ENCODE measurements at regions not wholly inside any gene's neighbourhood (a gene's known extent, or its start where the extent isn't known, plus 50 kb on each side); places are given as distances from the start of the nearest gene placed in this dataset.
"Not testable (repeated sequence)": the region's sequence is repeated elsewhere in the genome, so short reads cannot be mapped to it uniquely, and the experiment has no call there.

GRCh38 chr2:111530239-111530965, 353.6 kb downstream of the ANAPC1 start:
- TF ChIP-seq CTCF (IDR thresholded peaks at IDR 0.05); EZH2 (IDR thresholded peaks at IDR 0.05; ENCODE audit: borderline replicate concordance, insufficient read depth, low read depth, low read length, poor library complexity, severe bottlenecking): not testable (repeated sequence)
